Small intestine (tissue), 7 donors: ENCODE measurements at regions not wholly inside any gene's neighbourhood (a gene's known extent, or its start where the extent isn't known, plus 50 kb on each side); places are given as distances from the start of the nearest gene placed in this dataset.
"Not testable (repeated sequence)": the region's sequence is repeated elsewhere in the genome, so short reads cannot be mapped to it uniquely, and the experiment has no call there.

ENCODE experiments used
- DNase-seq, 2 donors: peaks; one replicate each; pipeline versions ENCODE4 v3.0.0 to v3.0.0-alpha.2; 2013
- FAIRE-seq: peaks from 2 replicates; lab custom pipeline; 2012; peaks lifted over from hg19 to GRCh38; lab: Jason Lieb, UNC
- H3K27ac ChIP-seq, 3 donors: one replicate each; pipeline ENCODE4 v1.5.1; 2013; ENCODE audit warnings: low read length in 2 of 3, mild to moderate bottlenecking in 2 of 3, control low read depth in 1 of 3, inconsistent platforms in 1 of 3, low read depth in 1 of 3, moderate library complexity in 1 of 3
- H3K27me3 ChIP-seq, 3 donors: one replicate each; pipeline ENCODE4 v1.6.1; 2013; ENCODE audit warnings: low read length in 3 of 3, inconsistent platforms in 1 of 3; ENCODE audit not compliant: control insufficient read depth in 3 of 3, insufficient read depth in 3 of 3
- H3K36me3 ChIP-seq, 3 donors: one replicate each; pipeline ENCODE4 v1.6.1; 2013; ENCODE audit warnings: low read length in 3 of 3, inconsistent platforms in 1 of 3, low read depth in 1 of 3, mild to moderate bottlenecking in 1 of 3, moderate library complexity in 1 of 3; ENCODE audit not compliant: control insufficient read depth in 3 of 3, insufficient read depth in 2 of 3
- H3K4me1 ChIP-seq, 3 donors: one replicate each; pipeline ENCODE4 v1.6.1; 2013; ENCODE audit warnings: low read length in 2 of 3, inconsistent platforms in 1 of 3, low read depth in 1 of 3, mild to moderate bottlenecking in 1 of 3, moderate library complexity in 1 of 3; ENCODE audit not compliant: control insufficient read depth in 3 of 3, insufficient read depth in 2 of 3
- H3K4me3 ChIP-seq, 3 donors: one replicate each; pipeline ENCODE4 v1.5.1; 2013; ENCODE audit warnings: low read length in 3 of 3, control low read depth in 1 of 3, inconsistent platforms in 1 of 3, low read depth in 1 of 3, mild to moderate bottlenecking in 1 of 3, moderate library complexity in 1 of 3
- H3K9me3 ChIP-seq, 2 donors: one replicate each; pipeline ENCODE4 v1.6.1; 2013; ENCODE audit warnings: low read depth in 1 of 2, low read length in 1 of 2; ENCODE audit not compliant: control insufficient read depth in 2 of 2, insufficient read depth in 1 of 2
- WGBS, 3 donors: extraction: QIAGEN DNeasy Blood & Tissue Kit; methylation state at CpG; one replicate each; pipeline ENCODE4 v1.1.7; 2013; 5-methylcytosine and 5-hydroxymethylcytosine counted together
- donor health status: healthy with polysubstance abuse.
- donor health status: control.
- donor health status: control.
- donor health status: Bipolar disorder and iron deficiency.
- donor health status: healthy.

- FAIRE-seq (no peak), DNase-seq (peak in 1 of 2 donors; percentile 14)
These were observed 1511.9 kb downstream of the REEP3 start for GRCh38 chr10:65032867-65033769.

GRCh38 chr10:65033957-65034356 lies 1512.8 kb downstream of the REEP3 start:
- FAIRE-seq (no peak), DNase-seq (no peak)
- Histone ChIP-seq H3K36me3 (no peaks in the 10 kb centered on the region), H3K27ac (no peak overlapping the region), H3K9me3 (peaks cover 0 to 27% of the 10 kb centered on the region in 2 donors), H3K4me3 (no peak overlapping the region), H3K4me1 (no peaks in the 10 kb centered on the region), H3K27me3 (no peaks in the 10 kb centered on the region)
- WGBS, 3 donors: 59 to 74% (median 59%) methylated on average over 4 of the region's 4 CpGs

More at GRCh38 chr10:65032867-65033769, 1511.9 kb downstream of the REEP3 start:
- Histone ChIP-seq H3K9me3 (peaks cover 0 to 26% of the 10 kb centered on the region in 2 donors), H3K4me1 (no peaks in the 10 kb centered on the region), H3K27ac (no peak overlapping the region), H3K36me3 (no peaks in the 10 kb centered on the region), H3K4me3 (no peak overlapping the region), H3K27me3 (no peaks in the 10 kb centered on the region)
- 31 to 39% (median 38%) methylated on average over 4 of the region's 4 CpGs for WGBS, 3 donors

- Histone ChIP-seq H3K4me3 (no peak overlapping the region), H3K27me3 (no peaks in the 10 kb centered on the region), H3K36me3 (no peaks in the 10 kb centered on the region), H3K9me3 (peaks cover 0 to 8% of the 10 kb centered on the region in 2 donors), H3K4me1 (no peaks in the 10 kb centered on the region), H3K27ac (no peak overlapping the region)
- FAIRE-seq (no peak), DNase-seq (no peak)
These were observed 1519.6 kb downstream of the REEP3 start for GRCh38 chr10:65040796-65041195.

- DNase-seq (no peak), FAIRE-seq (no peak)
- Histone ChIP-seq H3K9me3 (peaks cover 0 to 5% of the 10 kb centered on the region in 2 donors), H3K27ac (no peak overlapping the region), H3K4me3 (no peak overlapping the region), H3K36me3 (no peaks in the 10 kb centered on the region), H3K4me1 (no peaks in the 10 kb centered on the region), H3K27me3 (no peaks in the 10 kb centered on the region)
- 69 to 79% (median 74%) methylated on average over 1 of the region's 1 CpG for WGBS, 3 donors
These were observed 1520.1 kb downstream of the REEP3 start for GRCh38 chr10:65041307-65041706.

- Histone ChIP-seq H3K27ac (no peak overlapping the region), H3K4me3 (no peak overlapping the region), H3K27me3 (no peaks in the 10 kb centered on the region), H3K9me3 (peaks cover 0 to 5% of the 10 kb centered on the region in 2 donors), H3K36me3 (no peaks in the 10 kb centered on the region), H3K4me1 (no peaks in the 10 kb centered on the region)
- FAIRE-seq (no peak), DNase-seq (no peak)
These were observed 1521.3 kb downstream of the REEP3 start for GRCh38 chr10:65042496-65042895.

GRCh38 chr10:65046831-65047230 lies 1525.6 kb downstream of the REEP3 start:
- no peak for FAIRE-seq
- 37 to 67% (median 47%) methylated on average over 1 of the region's 1 CpG for WGBS, 3 donors

GRCh38 chr10:65052111-65052510 lies 1530.9 kb downstream of the REEP3 start:
- not testable (repeated sequence) for H3K27me3 ChIP-seq, H3K4me3 ChIP-seq, H3K9me3 ChIP-seq, DNase-seq, H3K36me3 ChIP-seq, FAIRE-seq, H3K27ac ChIP-seq, H3K4me1 ChIP-seq
- WGBS, 3 donors: 82 to 93% (median 91%) methylated on average over 12 to 20 of the region's 22 CpGs

More at GRCh38 chr10:65046831-65047230, 1525.6 kb downstream of the REEP3 start:
- Histone ChIP-seq H3K27me3 (no peaks in the 10 kb centered on the region), H3K4me1 (no peaks in the 10 kb centered on the region), H3K27ac (no peak overlapping the region), H3K9me3 (no peaks in the 10 kb centered on the region), H3K36me3 (no peaks in the 10 kb centered on the region), H3K4me3 (no peak overlapping the region)
- DNase-seq: no peak

GRCh38 chr10:65053397-65053796 lies 1532.2 kb downstream of the REEP3 start:
- not testable (repeated sequence) for H3K27ac ChIP-seq, H3K36me3 ChIP-seq, FAIRE-seq, H3K9me3 ChIP-seq, H3K4me1 ChIP-seq, H3K4me3 ChIP-seq, DNase-seq, H3K27me3 ChIP-seq
- WGBS, 3 donors: 88 to 89% (median 89%) methylated on average over 13 to 18 of the region's 18 CpGs
